ENCODE measurements at regions not wholly inside any gene's neighbourhood (a gene's known extent, or its start where the extent isn't known, plus 50 kb on each side); places are given as distances from the start of the nearest gene placed in this dataset.

DNA sequence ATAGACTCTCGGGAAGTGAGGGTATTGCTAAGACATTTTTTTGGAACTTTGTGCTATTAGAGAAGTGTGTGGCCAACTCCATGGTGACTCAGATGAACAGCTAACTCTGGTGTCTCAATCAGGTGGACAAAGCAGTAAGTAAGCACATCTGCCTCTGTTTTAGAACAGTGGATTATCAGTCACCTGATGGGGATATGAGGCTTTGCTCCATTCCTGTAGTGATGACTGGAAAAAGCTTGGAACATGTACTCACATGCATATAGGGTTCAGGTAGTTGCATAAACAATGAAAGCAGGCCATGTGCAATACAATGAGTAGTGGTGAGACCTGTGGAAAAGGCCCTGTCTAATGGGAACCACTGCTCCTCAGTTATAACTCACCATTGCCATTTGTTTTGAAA lies 168.2 kb upstream of the FBN2 start:
- no peak for FAIRE-seq
- Histone ChIP-seq H3K4me1 (ENCODE audit: control insufficient read depth, extremely low read depth, insufficient read depth, low read length) (no peaks in the 10 kb centered on the region), H2AFZ (ENCODE audit: control insufficient read depth, low read length) (no peak overlapping the region), H3K9me1 (ENCODE audit: control insufficient read depth, extremely low read depth, insufficient read depth, low read length) (no peaks in the 10 kb centered on the region), H3K9me3 (ENCODE audit: control insufficient read depth, low read depth, low read length) (no peaks in the 10 kb centered on the region), H3K79me2 (ENCODE audit: control insufficient read depth, insufficient read depth, low read length) (no peaks in the 10 kb centered on the region), H3K4me3 (ENCODE audit: control insufficient read depth in 2 of 3, extremely low read depth in 1 of 3, insufficient read depth in 2 of 3, low read depth in 1 of 3, low read length in 3 of 3) (no peak overlapping the region), H3K36me3 (ENCODE audit: control insufficient read depth in 2 of 2, extremely low read depth in 1 of 2, insufficient read depth in 2 of 2, low read length in 2 of 2) (no peaks in the 10 kb centered on the region), H3K9ac (ENCODE audit: control insufficient read depth, extremely low read depth, insufficient read depth, low read length) (no peak overlapping the region), H3K27ac (ENCODE audit: control insufficient read depth, insufficient read depth, low read length) (no peak overlapping the region), H3K4me2 (ENCODE audit: control insufficient read depth, extremely low read depth, insufficient read depth, low read depth, low read length) (no peak overlapping the region), H3K27me3 (ENCODE audit: control insufficient read depth, extremely low read depth, insufficient read depth, low read length) (no peaks in the 10 kb centered on the region), H4K20me1 (ENCODE audit: control insufficient read depth, extremely low read depth, insufficient read depth, low read length) (no peaks in the 10 kb centered on the region)
- DNase-seq (ENCODE audit: low read depth, low spot score), result no peak
- dilution Hi-C loops (cut with MboI; ENCODE audit: extremely low pct_ligation_motif_present, low sequenced_read_pairs), result no loop called here
- no peak for TF ChIP-seq EZH2 (IDR thresholded peaks at IDR 0.05; ENCODE audit: low read length)
- TF ChIP-seq, protein P1, sequence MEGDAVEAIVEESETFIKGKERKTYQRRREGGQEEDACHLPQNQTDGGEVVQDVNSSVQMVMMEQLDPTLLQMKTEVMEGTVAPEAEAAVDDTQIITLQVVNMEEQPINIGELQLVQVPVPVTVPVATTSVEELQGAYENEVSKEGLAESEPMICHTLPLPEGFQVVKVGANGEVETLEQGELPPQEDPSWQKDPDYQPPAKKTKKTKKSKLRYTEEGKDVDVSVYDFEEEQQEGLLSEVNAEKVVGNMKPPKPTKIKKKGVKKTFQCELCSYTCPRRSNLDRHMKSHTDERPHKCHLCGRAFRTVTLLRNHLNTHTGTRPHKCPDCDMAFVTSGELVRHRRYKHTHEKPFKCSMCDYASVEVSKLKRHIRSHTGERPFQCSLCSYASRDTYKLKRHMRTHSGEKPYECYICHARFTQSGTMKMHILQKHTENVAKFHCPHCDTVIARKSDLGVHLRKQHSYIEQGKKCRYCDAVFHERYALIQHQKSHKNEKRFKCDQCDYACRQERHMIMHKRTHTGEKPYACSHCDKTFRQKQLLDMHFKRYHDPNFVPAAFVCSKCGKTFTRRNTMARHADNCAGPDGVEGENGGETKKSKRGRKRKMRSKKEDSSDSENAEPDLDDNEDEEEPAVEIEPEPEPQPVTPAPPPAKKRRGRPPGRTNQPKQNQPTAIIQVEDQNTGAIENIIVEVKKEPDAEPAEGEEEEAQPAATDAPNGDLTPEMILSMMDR (optimal IDR thresholded peaks at IDR 0.05 in 1 of 3, IDR thresholded peaks at IDR 0.05 in 1 of 3, conservative IDR thresholded peaks at IDR 0.05 in 1 of 3; ENCODE audit: extremely low read depth in 1 of 3, insufficient read depth in 2 of 3, low read length in 3 of 3), result no peak

DNA sequence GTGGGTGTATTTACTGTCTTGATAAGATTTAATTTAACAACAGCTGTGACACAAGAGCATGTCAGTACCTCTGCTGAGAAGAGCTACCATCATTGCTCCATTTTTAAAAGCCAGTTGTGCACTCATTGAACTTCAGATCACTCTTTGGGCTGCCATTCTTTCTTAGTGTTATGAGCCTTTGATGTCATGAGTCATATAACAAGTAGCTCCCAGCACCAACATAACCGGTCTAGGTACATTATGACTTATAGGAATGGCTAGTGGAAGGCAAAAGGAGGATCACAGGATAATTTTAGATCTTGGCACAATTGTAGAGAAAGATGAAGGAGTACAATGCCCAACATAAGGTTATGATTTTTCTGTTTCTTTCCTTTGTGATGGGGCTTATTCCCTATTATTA lies 170.8 kb upstream of the FBN2 start:
- H3K4me1 ChIP-seq (ENCODE audit: control insufficient read depth, extremely low read depth, insufficient read depth, low read length), result no peaks in the 10 kb centered on the region
- dilution Hi-C loops (cut with MboI; ENCODE audit: extremely low pct_ligation_motif_present, low sequenced_read_pairs), result no loop called here

More for the DNA sequence above, 170.8 kb upstream of the FBN2 start:
- no peak overlapping the region for H3K4me2 ChIP-seq (ENCODE audit: control insufficient read depth, extremely low read depth, insufficient read depth, low read depth, low read length)
- H3K27ac ChIP-seq (ENCODE audit: control insufficient read depth, insufficient read depth, low read length), result no peak overlapping the region
- H3K79me2 ChIP-seq (ENCODE audit: control insufficient read depth, insufficient read depth, low read length), result no peaks in the 10 kb centered on the region
- no peaks in the 10 kb centered on the region for H3K36me3 ChIP-seq (ENCODE audit: control insufficient read depth in 2 of 2, extremely low read depth in 1 of 2, insufficient read depth in 2 of 2, low read length in 2 of 2)
- DNase-seq (ENCODE audit: low read depth, low spot score), result no peak
- peak; percentile 59 for FAIRE-seq
- H2AFZ ChIP-seq (ENCODE audit: control insufficient read depth, low read length), result no peak overlapping the region
- no peak for TF ChIP-seq EZH2 (IDR thresholded peaks at IDR 0.05; ENCODE audit: low read length)
- TF ChIP-seq, protein P1 (optimal IDR thresholded peaks at IDR 0.05 in 1 of 3, IDR thresholded peaks at IDR 0.05 in 1 of 3, conservative IDR thresholded peaks at IDR 0.05 in 1 of 3; ENCODE audit: extremely low read depth in 1 of 3, insufficient read depth in 2 of 3, low read length in 3 of 3), result no peak
- no peaks in the 10 kb centered on the region for H3K9me3 ChIP-seq (ENCODE audit: control insufficient read depth, low read depth, low read length)
- no peaks in the 10 kb centered on the region for H3K27me3 ChIP-seq (ENCODE audit: control insufficient read depth, extremely low read depth, insufficient read depth, low read length)
- H3K4me3 ChIP-seq (ENCODE audit: control insufficient read depth in 2 of 3, extremely low read depth in 1 of 3, insufficient read depth in 2 of 3, low read depth in 1 of 3, low read length in 3 of 3), result no peak overlapping the region
- no peaks in the 10 kb centered on the region for H4K20me1 ChIP-seq (ENCODE audit: control insufficient read depth, extremely low read depth, insufficient read depth, low read length)
- no peaks in the 10 kb centered on the region for H3K9me1 ChIP-seq (ENCODE audit: control insufficient read depth, extremely low read depth, insufficient read depth, low read length)
- no peak overlapping the region for H3K9ac ChIP-seq (ENCODE audit: control insufficient read depth, extremely low read depth, insufficient read depth, low read length)
